GM21529 (cell line): ENCODE measurements at regions not wholly inside any gene's neighbourhood (a gene's known extent, or its start where the extent isn't known, plus 50 kb on each side); places are given as distances from the start of the nearest gene placed in this dataset.
"Not testable (repeated sequence)": the region's sequence is repeated elsewhere in the genome, so short reads cannot be mapped to it uniquely, and the experiment has no call there.

ENCODE experiments used
- ATAC-seq: cut with Tn5 transposase; IDR thresholded peaks from one replicate; pipeline ENCODE4 v1.9.1; 2021; ENCODE audit not compliant: unreplicated experiment

DNA sequence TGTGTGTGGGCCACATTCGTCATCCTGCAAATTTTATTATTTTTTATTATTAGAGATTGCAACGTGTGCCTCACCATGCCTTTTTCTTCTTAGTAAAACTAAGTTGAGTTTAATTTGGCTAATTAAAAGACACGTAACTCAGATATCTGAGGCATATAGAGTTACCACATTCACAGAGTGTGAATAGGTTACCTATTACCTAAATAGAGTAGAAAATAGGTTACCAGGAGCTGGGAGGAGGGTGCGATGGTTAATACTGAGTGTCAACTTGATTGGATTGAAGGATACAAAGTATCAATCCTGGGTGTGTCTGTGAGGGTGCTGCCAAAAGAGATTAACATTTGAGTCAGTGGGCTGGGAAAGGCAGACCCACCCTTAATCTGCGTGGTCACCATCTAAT is 116.3 kb upstream of the CARD11 start:
- not testable (repeated sequence) for ATAC-seq

DNA sequence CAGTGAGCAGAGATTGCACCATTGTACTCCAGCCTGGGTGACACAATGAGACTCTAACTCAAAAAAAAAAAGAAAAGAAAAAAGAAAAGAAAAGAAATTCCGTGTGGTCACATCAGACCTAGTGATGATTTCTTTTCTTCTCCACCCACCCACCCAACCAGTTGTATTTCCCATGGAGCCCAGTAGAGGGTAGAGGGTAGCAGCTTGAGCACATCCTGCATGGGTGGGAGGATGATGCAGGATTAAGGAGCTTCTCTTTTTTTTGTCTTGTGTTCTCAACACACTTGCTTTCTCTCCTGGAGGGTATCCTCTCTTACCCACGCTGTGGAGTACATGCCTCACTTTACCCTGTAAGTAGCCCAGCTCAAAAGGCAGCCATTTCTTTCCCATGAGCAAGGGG is 118.6 kb upstream of the CARD11 start:
- ATAC-seq, result no peak

GRCh38 chr7:3162798-3163197 is 119.1 kb upstream of the CARD11 start:
- ATAC-seq, result not testable (repeated sequence)

DNA sequence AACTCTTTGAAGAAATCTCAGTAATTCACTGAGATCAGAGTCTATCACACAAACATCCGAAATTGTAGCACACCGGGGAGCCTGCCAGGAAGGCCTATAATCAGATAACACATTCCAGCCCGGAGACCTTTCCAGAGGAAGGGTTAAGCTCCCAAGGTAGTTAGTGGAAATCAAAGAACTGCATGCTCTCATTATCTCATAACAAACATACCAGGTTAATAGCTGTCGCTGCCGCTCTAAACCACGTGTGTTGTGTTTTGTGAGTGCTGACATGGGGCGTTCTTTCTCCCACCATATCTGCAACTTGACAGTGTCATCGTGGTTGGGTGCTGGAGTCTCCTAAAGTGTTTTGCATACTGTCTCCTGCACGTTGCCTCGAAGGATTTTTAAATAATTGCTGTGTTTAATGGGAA is 120.7 kb upstream of the CARD11 start:
- no peak for ATAC-seq

GRCh38 chr7:3165681-3166580 is 122.3 kb upstream of the CARD11 start:
- no peak for ATAC-seq

DNA sequence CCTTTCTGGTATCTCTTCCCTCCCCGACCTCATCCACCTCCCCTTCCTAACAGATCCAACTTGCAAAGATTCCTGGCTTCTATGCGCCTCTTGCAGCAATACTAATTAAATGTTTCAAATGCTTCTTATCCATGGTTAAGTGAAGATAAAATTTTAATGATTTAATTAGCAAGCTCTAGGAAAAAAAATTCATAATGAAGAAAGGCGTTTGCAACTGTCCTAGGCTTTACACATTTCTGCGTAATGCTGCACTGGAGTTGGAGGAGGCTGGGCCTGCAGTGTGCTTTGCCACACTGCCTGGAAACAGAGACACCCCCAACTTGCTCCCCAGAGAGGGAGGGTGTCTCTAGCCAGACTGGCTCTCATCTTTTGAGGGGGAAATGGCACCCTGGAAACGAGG is 123.9 kb upstream of the CARD11 start:
- no peak for ATAC-seq

GRCh38 chr7:3168370-3168769 is 124.7 kb upstream of the CARD11 start:
- ATAC-seq, result no peak

DNA sequence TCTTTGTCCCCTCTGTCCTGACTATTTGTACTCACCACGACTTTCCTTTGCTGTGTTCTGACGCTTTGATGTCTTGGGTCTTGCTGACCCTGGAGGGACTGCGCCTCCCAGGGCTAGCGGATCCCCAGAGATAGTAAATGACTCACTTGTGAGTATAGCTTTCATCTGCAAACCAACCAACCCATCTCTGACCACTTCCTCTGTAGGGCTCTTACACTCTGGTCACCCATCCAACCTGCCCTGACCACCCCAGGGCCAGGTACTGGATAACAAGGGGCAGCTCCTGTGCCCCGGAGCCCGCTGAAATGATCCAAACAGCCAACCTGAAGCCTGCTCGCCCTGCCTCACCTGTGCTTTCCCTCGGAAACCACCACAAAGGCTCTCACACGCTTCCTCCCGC is 125.2 kb upstream of the CARD11 start:
- ATAC-seq, result no peak

GRCh38 chr7:3172768-3173280 is 128.2 kb upstream of the SDK1 start:
- no peak for ATAC-seq

DNA sequence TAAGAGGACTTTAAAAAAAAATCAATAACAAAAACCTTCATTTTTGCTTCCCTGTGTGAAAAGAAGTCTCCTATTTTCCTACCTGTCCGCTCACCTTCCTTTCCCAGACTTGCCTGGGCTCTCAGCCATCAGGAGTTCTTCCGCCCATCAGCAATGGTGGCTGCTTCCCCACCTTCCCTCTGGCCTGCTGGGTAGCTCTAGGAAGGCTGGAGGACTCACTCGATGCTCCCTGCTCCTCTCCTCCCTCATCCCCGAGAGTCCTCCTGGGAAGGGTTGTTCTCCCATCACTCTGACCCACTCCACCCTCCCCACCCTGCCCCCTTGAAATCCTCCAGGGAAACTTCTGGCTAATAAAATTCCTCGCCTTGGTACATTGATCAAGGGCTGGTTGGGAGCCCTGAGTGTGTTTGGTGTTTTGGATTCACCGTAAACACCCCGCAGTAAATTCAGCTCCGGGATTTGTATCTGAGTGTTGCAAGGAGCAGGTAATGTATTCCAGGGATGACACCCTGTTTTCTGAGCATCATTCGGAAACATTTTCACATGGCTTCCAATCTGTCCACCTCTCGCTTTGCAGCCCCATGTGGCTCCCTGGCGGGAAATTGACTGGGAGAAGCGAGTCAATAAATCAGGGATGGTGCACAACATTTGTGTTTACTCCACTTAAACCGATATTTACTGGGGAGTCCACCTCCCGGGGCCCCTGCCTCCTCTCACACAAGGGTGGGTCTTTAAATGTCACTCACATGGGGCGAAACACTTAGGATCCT is 126.4 kb upstream of the SDK1 start:
- no peak for ATAC-seq

DNA sequence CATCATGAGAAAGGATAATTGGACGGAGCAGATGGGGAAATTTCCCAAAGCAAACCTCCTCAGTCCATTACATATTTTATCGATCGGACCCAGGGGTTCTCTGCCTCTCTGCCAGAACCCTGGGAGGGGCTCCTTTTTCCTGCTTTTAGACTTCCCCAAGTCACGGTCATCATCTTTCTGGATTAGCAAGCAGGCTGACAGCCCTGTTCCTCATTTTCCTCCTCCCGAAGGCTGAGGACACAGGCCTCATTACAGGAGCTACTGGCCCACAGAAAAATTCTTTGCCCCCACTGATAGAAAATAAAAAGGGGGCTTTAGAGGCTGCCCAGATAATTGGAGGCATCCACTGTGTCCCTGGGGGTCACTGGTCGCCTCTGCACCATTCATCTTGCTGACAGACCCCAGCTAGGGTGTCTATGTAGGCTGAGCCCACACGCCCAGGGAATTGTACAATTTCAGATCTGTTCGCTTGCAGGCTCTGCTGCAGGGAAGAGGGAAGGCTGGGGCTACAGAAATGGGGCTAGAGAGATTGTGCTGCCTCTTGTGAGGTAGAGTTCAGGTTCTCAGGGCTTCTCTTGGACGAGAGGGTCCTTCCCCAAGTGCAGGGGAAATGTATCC is 125.7 kb upstream of the SDK1 start:
- no peak for ATAC-seq

DNA sequence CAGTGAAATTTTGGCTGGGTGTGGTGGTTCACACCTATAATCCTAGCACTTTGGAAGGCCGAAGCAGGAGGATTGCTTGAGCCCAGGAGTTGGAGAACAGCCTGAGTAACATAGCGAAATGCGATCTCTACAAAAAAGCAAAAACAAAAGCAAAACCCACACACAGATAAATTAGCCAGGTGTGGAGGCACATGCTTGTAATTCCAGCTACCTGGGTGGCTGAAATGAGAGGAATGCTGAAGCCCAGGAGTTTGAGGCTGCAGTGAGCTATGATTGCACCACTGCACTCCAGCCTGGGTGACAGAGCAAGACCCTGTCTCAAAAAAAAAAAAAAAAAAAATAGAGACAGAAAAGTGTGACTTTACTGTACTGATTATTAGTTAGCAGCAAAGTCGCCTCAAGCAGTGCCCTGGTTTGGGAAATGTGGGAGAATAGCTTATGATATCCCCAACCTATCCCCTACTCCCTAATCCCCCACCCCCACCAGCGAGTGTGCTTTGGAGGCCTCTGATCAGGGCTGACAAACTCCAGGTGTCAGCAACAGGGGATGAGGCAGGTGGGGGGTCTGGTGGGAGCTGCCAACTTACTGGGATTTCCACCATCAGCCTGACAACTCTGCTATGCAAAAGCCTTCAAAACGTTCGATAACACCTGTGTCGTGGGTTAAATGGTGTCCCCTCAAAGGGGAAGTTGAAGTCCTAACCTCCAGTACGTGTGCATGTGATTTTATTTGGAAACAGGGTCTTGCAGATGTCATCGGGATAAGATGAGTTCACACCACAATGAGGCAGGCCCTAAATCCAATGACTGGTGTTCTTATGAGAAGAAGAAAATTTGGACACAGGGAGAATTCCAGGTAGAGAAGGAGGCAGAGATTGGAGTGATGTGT is 124.7 kb upstream of the SDK1 start:
- ATAC-seq, result no peak

- ATAC-seq, result no peak
These were observed 123.8 kb upstream of the SDK1 start for GRCh38 chr7:3177271-3177670.

DNA sequence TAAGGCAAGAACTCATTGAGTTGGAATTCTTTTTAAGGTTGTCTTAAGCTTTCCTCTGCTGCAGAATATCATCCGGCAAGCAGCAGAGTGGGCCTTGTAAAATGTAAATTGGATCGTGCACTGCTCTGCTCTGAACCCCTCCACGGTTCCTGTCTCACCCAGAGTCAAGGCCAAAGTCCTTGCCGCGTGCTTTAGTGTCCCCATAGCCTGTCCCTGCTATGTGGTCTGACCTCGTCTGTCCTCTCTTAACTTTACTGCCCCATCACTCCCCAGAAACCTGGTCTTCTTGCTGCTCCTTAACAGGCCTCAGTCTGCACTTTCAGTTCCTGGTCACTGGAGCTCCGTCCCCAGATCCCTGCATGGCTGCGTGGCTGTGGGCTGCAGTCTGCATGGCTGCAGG is 121.6 kb upstream of the SDK1 start:
- ATAC-seq, result no peak

DNA sequence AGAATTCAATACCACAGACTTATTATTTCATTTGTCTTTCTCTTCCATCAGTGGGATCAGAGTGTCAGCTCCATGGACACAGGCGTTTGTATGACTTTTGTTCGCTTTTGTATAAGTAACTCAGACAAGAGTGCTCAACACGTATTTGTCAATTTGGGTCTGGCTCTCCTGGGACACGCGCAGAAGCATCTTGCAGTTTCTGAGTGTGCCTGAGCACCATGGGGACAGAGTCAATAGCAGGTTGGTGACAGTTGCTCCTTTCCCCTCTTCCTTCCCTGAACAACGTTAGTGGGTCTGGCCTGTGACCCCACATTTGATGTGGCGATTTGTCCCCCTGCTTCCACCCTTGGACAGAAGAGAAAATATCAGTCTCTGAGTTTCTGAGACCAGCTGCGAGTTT is 120.4 kb upstream of the SDK1 start:
- no peak for ATAC-seq

DNA sequence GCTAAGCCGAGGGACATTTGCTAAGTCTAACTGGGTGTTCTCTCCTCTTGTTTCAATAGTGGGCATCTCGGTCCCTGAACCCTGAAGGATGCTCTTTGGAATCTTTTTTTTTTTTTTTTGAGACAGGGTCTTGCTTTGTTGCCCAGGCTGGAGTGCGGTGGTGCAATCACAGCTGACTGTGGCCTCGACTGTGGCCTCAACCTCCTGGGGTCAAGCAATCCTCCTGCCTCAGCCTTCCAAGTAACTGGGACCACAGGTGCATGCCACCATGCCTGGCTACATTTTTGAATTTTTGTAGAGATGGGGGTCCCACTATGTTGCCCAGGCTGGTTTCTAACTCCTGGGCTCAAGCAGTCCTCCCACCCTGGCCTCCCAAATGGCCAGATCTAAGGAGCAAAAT is 119.0 kb upstream of the SDK1 start:
- ATAC-seq, result not testable (repeated sequence)

DNA sequence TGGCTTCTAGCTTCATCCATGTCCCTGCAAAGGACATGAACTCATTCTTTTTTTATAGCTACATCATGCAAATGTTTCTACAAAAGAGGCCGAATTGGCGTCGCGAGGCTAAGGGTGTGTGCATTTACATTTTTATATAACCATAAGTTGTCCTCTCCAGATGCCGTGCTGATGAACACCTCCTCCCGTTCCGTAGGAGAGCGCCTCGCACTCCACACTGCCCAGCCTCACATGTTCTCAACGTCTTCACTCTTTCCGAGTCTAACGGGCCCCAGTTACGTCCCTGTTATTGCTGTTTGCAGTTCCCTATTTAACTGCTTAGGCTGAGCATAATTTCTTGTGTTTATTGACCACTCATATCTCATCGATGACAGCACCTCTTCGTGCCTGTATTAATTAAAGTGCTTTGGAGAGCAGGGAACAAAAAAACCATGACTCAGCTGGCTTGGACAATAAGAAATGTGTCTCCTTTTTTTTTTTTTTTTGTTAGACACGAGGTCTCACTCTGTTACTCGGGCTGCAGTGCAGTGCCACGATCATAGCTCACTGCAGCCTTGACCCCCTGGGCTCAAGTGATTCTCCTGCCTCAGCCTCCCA is 113.5 kb upstream of the SDK1 start:
- ATAC-seq, result no peak

- ATAC-seq, result no peak
These were observed 112.1 kb upstream of the SDK1 start for GRCh38 chr7:3188946-3189345.

DNA sequence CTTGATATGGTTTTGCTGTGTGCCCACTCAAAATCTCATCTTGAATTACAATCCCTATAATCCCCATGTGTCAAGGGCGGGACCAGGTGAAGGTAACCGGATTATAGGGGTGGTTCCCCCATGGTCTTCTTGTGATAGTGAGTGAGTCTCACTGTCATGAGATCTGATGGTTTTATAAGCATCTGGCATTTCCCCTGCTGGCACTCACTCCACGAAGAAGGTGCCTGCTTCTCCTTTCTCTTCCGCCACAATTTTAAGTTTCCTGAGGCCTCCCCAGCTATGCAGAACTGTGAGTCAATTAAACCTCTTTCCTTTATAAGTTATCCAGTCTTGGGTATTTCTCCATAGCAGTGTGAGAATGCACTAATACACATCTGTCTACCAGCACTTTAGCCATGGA is 109.5 kb upstream of the SDK1 start:
- ATAC-seq, result no peak

- no peak for ATAC-seq
These were observed 108.4 kb upstream of the SDK1 start for GRCh38 chr7:3192669-3193068.
